Astrocyte (in vitro differentiated cells and primary cell): ENCODE measurements at regions not wholly inside any gene's neighbourhood (a gene's known extent, or its start where the extent isn't known, plus 50 kb on each side); places are given as distances from the start of the nearest gene placed in this dataset.

Experiments
- CTCF ChIP-seq: IDR thresholded peaks from 2 replicates; pipeline ENCODE4 v1.5.1; 2011; ENCODE audit warnings: low read depth, mild to moderate bottlenecking, inconsistent platforms, low read length, moderate library complexity; ENCODE audit not compliant: insufficient read depth
- EZH2 ChIP-seq: IDR thresholded peaks from 2 replicates; pipeline ENCODE4 v1.6.1; 2012; ENCODE audit warnings: mild to moderate bottlenecking, low read length, inconsistent platforms; ENCODE audit not compliant: insufficient read depth

- TF ChIP-seq CTCF (no peak), EZH2 (no peak)
Observed at GRCh38 chr21:17738176-17738953, 80.8 kb downstream of the C21orf91 start.
